Mucosa of gallbladder (tissue), 1 donor: ENCODE measurements at regions not wholly inside any gene's neighbourhood (a gene's known extent, or its start where the extent isn't known, plus 50 kb on each side); places are given as distances from the start of the nearest gene placed in this dataset.
"Not testable (repeated sequence)": the region's sequence is repeated elsewhere in the genome, so short reads cannot be mapped to it uniquely, and the experiment has no call there.

ENCODE experiments used
- DNase-seq: peaks from one replicate; pipeline ENCODE4 v3.0.0-alpha.2; 2020; ENCODE audit warnings: low spot score
- donor health status: DM: no; HTN: no; CAD: no.

GRCh38 chr13:95388420-95389079 lies 87.3 kb upstream of the ABCC4 start:
- DNase-seq, result no peak

DNA sequence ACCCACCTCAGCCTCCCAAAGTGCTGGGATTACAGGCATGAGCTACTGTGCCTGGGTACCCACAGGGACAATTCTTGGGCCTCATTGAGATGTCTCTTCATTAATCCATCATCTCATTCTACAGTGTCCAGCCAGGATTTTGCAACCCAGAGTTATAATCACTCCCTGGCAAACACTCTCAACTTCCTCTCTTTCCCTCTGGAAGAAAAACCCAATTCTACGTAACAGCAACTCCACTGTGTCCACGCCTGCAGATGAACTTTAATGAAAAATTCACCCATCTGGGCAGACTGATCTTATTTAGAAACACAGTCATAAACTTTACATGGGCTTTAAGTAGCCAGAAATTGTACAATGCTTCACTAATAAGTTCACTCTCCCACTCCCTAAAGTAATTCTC lies 90.1 kb upstream of the ABCC4 start:
- no peak for DNase-seq

- DNase-seq, result no peak
Observed at GRCh38 chr13:95391785-95392184, 90.5 kb upstream of the ABCC4 start.

- DNase-seq, result no peak
Observed at GRCh38 chr13:95392597-95392996, 91.3 kb upstream of the ABCC4 start.

DNA sequence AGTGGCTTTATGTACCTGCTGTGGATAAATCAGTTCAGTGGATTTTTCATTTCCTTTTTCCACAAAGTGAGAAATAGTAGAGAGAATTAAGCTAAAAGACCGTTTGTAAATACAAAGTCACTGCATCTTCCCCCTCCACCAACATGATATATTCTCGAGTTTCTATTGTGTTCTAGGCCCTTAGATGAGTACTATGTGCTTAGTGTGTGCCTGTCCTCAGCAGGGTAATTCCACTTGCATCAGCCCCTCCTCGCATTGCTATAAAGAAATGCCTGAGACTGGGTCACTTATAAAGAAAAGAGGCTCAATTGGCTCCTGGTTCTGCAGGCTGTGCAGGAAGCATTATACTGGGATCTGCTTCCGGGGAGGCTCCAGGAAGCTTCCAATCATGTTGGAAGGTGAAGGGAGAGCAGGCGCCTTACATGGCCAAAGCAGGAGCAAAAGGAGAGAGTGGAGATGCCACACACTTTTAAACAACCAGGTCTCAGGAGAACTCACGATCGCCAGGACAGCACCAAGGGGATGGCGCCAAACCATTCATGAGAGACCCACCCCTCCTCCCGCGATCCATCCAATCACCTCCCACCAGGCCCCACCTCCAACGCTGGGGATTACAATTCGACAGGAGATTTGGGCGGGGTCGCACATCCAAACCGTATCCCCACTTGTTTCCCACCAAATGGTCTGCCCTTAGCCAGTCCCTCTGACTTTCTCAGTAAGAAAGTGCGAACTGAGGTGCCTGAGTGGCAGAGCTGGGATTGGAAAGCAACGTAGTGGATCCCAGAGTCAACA lies 102.3 kb upstream of the ABCC4 start:
- DNase-seq, result no peak

DNA sequence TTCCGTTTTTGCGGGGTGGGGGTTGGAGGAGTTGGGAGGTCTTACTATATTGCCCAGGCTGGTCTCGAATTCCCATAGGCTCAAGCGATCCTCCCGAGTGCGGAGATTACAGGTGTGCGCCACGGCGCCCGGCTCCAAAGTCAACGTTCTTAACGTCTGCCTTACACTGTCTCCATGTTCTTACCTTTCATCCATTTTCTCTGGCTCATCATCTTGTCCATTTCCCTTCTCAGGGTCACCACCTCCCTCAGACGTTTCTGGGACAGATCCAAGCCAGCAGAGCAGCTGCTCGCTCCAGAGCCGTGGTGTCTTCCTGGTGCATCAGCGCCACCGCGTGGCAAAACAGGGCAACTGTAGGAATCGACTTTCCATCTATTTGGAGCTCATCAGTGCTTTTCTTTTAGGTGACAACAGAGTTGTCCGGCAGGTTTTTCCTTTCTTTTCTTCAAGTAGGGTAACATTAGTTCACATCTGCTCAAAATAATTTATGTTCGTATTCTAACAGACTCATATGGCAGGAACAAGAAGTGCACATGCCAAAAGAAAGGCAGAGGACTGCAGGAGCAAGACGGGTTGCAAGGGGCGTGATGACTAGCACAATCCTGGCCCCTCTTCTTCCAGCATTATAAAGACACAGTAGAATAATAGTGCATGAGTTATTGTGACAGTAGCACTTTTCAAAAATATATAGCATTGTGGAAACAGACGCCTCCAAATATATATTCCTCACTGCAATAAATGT lies 103.1 kb upstream of the ABCC4 start:
- DNase-seq, result peak; percentile 87

GRCh38 chr13:95406176-95406575 lies 104.9 kb upstream of the ABCC4 start:
- no peak for DNase-seq

GRCh38 chr13:95411428-95412040 lies 110.3 kb upstream of the ABCC4 start:
- no peak for DNase-seq

DNA sequence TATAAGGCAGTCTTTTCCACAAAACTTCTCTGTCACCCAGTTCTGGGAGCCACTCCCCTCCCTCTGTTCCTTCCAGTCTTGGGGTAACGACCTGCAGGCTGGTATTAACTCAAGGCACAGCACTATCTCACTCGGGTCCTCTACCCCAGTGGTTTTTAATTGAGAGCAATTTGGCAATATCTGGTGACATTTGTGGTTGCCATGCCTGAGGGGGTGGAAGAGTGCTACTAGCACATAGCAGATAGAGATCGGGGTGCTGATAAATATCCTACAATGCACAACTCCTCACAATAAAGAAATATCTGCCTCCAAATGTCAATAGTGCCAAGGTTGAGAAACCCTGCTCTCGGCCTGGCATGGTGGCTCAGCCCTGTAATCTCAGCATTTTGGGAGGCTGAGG lies 117.7 kb upstream of the ABCC4 start:
- DNase-seq, result no peak

DNA sequence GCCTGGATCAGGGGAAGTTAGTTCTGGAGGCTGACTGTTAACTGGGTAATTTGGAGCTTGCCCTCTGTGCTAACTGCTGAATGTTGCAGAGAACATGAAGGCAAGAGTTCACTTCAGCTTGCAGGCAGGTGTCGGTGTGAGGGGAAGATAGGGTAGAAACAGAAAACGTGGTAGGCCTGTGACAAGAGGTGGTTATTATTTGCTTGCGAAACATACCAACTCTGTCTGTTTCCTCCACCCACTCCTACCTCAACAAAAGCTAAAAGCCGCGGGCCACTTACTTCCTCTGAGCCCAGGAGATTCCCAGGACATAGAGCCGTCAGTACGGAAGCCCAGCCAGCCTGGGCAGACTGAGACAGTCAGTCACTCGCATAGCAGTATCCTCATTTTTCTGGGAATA lies 119.2 kb upstream of the ABCC4 start:
- DNase-seq, result no peak

GRCh38 chr13:95426631-95427030 lies 125.4 kb upstream of the ABCC4 start:
- no peak for DNase-seq

- not testable (repeated sequence) for DNase-seq
Observed at GRCh38 chr13:95430525-95430924, 122.0 kb upstream of the CLDN10 start.

DNA sequence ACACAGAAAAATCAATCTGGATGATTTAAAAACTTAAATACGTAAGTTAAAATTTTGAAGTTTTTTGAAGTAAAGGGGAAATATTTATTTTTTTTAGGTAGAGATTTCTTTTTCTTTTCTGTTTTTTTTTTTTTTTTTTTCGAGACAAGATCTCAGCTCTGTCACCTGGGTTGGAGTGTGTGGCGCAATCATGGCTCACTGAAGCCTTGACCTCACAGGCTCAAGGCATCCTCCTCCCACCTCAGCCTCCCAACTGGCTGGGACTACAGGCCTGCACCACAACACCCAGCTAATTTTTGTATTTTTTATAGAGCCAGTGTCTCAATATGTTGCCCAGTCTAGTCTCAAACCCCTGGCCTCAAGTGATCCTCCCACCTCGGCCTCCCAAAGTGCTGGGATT lies 120.4 kb upstream of the CLDN10 start:
- no peak for DNase-seq

DNA sequence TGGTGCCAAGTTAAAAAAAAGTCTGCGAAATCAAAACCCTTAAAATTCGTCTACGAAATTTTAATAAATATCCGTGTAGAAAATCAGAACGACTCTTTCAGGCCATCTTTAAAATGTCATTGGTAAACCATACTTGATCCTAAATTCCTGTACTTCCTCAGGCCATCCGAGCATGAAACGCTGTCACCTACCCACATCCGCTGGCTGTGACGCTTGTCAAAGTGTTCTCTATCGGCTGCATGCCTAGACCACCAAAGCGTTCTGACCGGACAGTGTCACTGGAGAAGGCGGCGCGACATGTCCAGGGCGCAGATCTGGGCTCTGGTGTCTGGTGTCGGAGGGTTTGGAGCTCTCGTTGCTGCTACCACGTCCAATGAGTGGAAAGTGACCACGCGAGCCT lies 119.0 kb upstream of the CLDN10 start:
- DNase-seq, result no peak

DNA sequence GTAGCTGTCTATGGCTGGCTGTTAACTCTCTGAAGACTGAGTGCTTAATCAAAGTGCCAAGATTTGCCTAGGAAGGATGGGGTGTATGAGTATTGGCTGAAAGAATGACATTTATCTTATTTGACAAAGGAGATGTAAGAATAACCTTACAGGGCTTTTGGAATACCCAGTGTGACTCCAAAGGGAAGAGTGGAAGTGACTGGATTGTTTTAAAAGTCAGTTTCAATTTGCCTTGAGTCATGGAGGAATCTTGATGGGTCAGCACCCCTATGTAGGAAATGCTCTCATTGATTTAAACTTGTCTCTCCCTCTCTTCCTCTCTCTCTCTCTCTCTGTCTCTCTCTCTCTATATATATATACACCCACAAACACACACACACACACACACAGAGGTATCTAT lies 118.4 kb upstream of the CLDN10 start:
- no peak for DNase-seq

DNA sequence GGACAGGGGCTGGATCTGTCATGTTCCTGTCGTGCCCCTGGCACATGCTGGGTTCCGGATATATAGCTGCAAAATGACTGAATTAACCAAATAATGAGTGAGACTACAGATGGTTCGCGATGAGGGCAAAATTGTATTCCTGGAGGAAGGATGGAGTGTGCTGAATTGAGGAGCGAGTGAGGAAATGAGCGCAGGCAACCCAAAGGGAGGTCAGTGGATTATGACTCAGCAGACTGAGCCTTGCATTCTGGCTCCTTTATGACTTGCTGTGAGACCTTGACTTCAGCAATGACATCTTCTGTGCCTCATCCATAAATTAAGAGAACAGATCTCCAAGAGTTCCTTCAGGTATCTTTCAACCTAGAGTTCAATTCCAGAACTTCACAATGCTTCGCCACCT lies 115.0 kb upstream of the CLDN10 start:
- DNase-seq, result no peak

DNA sequence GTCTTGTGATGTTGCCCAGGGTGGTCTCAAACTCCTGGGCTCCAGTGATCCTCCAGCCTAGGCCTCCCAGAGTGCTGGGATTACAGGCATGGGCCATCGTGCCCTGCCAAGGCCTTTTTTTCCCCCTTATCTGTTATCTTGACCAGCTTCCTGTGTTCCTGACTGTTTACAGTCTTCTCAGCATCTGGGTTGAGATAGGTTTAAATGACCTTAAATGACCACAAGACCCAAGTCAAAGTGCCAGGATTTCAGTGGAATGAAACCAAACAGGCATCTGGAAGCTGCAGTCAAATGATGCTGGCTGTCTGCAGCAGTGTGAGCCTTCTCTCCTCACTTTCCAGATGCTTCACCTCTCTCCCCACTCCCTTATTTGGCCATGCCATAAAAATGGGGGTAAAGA lies 114.2 kb upstream of the CLDN10 start:
- no peak for DNase-seq

GRCh38 chr13:95440441-95441088 lies 112.0 kb upstream of the CLDN10 start:
- no peak for DNase-seq

DNA sequence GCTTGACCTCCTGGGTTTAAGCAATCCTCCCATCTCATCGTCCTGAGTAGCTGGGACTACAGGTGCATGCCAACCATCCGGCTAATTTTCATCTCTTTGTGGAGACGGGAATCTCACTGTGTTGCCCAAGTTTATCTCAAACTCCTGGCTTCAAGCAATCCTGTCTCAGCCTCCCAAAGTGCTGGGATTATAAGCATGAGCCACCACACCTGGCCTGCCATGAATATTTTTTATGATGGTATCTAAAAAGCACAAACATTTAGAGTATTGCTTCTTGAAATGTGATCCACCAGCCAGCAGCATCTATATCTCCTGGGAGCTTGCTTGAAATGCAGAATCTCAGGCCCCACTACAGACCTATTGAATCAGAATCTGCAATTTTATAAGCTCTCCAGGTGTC lies 111.2 kb upstream of the CLDN10 start:
- DNase-seq, result no peak

DNA sequence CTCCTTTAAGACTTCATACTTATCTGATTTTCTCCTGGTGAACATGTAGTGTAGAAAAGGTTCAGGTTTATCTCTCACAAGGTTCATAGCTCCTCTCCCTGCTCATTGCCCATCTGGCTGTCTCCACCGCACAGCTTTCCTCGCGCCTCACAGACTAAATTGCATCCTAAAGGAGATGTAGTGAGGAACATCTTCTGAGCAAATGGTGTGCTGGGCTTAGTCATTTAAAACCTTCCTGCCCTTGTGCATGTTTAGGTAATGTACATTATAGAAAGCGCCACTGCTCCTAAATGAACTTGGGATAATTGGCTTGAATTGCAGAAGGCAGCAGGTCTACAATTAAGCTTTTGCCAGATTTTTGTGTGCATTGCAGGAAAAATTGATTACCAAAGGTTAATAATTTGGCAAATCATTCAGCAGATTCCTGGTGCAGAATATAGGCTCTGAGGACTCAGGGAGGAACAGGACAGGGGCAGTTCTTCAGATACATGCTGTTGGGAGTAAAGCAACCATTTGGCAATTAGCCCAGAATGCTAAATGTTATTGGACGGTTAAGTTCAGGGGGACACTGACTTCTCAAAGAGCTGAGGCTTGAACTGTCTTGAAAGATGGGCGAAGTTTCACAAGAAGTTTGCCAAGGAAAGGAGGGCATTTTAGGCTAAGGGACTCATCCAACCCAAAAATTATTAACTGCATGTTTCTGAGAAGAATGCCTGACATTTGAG lies 108.4 kb upstream of the CLDN10 start:
- DNase-seq, result no peak

GRCh38 chr13:95445131-95445530 lies 107.4 kb upstream of the CLDN10 start:
- DNase-seq, result no peak
